B cell (primary cell): ENCODE measurements at regions not wholly inside any gene's neighbourhood (a gene's known extent, or its start where the extent isn't known, plus 50 kb on each side); places are given as distances from the start of the nearest gene placed in this dataset.

Experiments
- EZH2 ChIP-seq: IDR thresholded peaks from 2 replicates; pipeline ENCODE4 v1.6.1; 2012; ENCODE audit warnings: borderline replicate concordance, low read depth, mild to moderate bottlenecking, moderate library complexity, low read length; ENCODE audit not compliant: insufficient read depth, poor library complexity, severe bottlenecking
- TF ChIP-seq, protein P1 (sequence below): fragments of 200-600 bp; IDR thresholded peaks from one replicate; pipeline ENCODE4 v1.8.0; 2022; ENCODE audit warnings: antibody characterized with exemption, mild to moderate bottlenecking

DNA sequence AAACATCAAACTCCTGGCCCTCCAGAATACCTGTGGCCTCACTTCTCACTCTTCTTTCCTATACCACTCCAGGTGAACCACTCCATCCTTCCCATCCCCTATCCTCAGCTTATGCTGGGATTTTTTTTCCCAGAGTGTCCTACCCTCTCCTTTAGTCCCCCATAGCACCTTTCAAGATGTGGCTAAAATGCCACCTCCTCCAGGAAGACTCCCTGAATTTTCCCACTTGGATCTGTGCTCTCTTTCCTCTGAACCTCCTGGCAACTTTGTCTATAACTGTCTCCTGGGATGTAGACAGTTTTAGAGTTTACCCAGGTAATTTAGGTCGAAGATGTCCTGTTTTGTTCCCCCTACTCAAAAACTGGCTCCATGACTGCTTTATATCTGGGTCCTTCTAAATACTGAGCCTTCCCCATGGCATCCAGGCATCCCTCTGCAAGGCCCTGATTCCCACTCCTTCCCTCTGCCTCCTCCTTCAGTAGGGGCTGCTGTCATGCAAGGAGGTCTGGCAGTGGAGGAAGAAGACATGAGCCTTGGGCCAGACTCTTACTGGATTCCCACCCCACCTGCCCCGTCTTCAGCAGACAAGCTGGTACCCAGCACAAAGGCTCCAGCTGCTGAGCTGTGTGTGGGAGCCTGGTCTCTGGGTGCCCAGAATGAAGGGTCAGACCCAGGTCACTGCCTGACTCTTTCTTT, 161.5 kb downstream of the SMAD6 start:
- TF ChIP-seq, protein P1, sequence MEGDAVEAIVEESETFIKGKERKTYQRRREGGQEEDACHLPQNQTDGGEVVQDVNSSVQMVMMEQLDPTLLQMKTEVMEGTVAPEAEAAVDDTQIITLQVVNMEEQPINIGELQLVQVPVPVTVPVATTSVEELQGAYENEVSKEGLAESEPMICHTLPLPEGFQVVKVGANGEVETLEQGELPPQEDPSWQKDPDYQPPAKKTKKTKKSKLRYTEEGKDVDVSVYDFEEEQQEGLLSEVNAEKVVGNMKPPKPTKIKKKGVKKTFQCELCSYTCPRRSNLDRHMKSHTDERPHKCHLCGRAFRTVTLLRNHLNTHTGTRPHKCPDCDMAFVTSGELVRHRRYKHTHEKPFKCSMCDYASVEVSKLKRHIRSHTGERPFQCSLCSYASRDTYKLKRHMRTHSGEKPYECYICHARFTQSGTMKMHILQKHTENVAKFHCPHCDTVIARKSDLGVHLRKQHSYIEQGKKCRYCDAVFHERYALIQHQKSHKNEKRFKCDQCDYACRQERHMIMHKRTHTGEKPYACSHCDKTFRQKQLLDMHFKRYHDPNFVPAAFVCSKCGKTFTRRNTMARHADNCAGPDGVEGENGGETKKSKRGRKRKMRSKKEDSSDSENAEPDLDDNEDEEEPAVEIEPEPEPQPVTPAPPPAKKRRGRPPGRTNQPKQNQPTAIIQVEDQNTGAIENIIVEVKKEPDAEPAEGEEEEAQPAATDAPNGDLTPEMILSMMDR = no peak
- TF ChIP-seq EZH2 = no peak
